Embryonic facial prominence (tissue), 1 donor: ENCODE measurements at regions not wholly inside any gene's neighbourhood (a gene's known extent, or its start where the extent isn't known, plus 50 kb on each side); places are given as distances from the start of the nearest gene placed in this dataset.

Experiments
- DNase-seq: peaks from one replicate; pipeline ENCODE4 v3.0.0-alpha.2; 2016; ENCODE audit errors: extremely low spot score

- no peak for DNase-seq
Observed at GRCh38 chr6:4615891-4616290, 160.3 kb upstream of the CDYL start.

- no peak for DNase-seq
Observed at GRCh38 chr6:4615231-4615630, 161.0 kb upstream of the CDYL start.

DNA sequence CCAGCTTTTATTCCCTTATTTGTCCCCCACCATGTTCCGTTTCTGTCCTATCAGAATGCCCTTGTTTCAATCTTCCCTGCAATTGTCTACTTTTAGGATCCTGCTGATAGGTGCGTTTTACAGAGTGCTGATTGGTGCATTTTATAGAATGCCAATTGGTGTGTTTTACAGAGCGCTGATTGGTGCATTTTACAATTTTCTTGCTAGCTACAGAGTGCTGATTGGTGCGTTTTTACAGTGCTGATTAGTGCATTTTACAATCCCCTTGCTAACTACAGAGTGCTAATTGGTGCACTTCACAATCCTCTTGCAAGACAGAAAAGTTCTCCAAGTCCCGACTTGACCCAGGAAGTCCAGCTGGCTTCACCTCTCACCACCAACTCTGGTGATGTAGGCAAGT is 161.6 kb upstream of the CDYL start:
- DNase-seq, result no peak

- DNase-seq, result no peak
Observed at GRCh38 chr6:4613795-4614194, 162.4 kb upstream of the CDYL start.

DNA sequence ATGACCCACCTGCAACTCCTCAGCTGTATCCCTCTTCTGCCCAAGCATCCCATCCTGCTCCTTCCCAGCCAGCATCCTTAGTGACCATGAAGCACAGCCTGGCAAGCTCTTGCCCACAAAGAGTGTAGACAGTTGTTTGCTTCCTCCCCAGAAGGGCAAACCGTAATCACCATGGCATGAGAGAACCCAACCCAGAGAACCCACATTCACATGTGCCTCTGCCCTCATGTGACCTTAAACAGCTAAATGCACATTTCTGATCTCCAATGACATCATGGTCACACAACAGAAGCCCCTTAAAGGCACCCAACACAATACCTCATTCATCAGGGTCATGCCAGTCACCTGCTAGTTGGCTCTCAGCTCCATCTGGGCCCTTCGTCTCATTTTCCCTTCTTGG is 162.8 kb upstream of the CDYL start:
- no peak for DNase-seq

GRCh38 chr6:4612636-4613171 is 163.5 kb upstream of the CDYL start:
- no peak for DNase-seq

- no peak for DNase-seq
Observed at GRCh38 chr6:4611429-4612129, 164.6 kb upstream of the CDYL start.

GRCh38 chr6:4610256-4610655 is 165.9 kb upstream of the CDYL start:
- DNase-seq, result no peak

DNA sequence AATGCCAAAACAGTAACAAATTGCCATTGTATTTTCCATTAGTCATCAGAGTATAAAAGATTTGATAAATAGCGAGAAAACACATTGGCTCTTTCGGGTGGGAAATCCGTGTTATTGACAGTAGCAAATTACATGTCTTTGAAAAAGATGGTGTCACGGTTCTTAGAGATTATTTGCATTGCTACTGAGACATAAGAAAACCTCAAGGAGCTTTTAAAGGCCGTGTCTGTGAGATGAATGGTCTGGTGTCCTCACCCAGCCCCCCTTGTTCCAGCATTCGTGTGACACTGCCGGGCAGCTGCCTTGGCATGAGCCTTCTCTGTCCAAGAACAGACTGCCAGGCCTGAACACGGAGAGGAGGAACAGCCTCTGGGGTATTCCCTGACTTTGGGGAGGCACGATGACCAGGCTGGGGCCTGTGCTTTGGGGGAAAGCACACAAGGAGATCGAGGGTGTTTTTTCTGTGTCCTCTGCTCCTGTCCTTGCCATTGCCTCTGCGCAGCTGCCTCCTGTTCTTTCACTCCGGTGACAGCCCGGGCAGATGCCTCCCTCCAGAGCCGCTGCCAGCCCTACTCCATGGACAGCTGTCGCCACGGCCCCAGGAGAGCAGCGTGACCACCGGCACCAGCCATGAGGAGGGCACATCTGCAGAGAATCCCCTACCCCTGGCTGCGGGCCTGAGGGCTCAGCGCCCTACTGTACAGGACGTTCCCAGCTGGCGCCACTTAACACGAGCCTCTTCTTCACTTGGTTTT is 167.7 kb upstream of the CDYL start:
- DNase-seq, result no peak

GRCh38 chr6:4607793-4608192 is 168.4 kb upstream of the CDYL start:
- DNase-seq, result no peak

DNA sequence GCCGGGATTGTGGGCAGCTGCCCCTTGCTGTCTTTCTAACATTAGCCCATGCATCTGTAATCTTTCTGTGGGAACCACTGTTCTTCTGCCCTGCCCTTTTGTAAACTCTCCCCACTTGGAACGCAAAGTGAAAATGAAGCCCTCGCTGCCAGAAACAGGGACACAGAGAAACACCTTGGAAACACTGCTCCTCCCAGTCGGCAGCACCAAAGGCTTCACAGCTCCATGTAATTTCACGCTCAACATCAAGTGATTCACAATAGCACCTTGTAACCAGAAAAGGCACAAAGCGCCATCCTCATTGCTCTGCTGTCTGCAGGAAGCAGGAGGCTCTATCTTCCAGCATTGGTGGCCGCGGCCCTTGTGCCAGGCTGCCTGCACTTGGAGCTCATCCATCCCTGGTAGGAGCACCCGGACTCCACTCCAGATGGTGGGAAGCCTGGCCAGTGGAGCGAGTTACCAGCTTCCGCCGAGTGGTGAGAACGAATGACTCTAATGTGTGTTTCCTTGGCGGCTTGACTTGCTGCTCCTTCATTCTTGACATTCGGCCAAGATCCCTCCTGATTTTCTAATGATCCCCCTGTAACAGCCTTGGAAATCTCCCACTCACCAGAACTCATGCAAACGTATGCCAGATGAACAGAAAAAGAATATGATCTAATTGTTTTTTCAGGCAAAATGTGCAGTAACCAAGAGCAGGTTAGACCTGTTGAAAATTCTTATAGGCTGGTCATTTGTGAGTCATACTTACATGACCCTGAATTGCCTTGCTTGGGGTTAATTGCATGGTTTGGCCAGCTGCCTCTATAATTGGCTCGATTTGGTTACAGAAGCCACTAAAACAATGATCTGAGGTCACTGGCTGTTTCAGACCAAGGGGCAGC is 169.1 kb upstream of the CDYL start:
- DNase-seq, result no peak

- DNase-seq, result no peak
Observed at GRCh38 chr6:4606016-4606415, 170.2 kb upstream of the CDYL start.

- DNase-seq, result no peak
Observed at GRCh38 chr6:4603856-4604369, 172.3 kb upstream of the CDYL start.

DNA sequence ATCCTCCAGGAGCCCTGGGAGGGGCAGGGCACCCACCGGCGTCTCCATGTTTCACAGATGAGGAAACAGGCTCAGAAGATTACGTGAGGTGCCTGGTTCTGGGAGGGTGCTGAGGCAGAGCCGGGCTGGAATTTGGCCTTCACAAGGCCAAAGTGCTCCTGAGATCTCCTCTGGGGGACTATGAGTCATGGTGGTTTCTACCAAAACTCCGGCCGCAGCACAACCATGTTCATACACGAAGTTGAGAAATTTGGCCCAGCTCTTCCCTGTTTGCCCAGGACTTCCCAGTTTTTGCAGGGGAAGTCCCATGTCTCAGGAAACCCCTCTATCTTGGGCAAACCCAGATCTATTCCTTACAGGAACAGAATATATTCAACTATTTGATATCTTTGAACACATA is 172.9 kb upstream of the CDYL start:
- no peak for DNase-seq

GRCh38 chr6:4599924-4600323 is 176.3 kb upstream of the CDYL start:
- no peak for DNase-seq

- no peak for DNase-seq
Observed at GRCh38 chr6:4598384-4598995, 177.7 kb upstream of the CDYL start.

DNA sequence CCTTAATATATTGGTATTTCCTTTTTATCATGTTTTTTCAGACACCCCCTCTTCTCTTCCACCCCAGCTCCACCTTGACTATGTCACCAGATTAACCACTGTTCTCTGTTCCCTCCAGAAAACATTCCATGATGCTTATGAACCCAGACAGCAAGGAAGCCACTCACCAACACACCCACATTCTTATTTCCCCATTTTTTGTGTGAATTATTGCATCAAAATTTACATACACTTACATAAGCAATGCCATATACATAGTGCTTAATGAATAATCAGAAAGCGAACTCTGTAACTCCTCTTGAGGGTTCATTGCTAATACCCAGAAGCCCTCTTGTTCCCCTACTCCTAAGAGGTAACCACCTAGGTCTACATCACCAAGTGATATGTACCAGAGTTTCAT is 182.3 kb upstream of the CDYL start:
- no peak for DNase-seq

GRCh38 chr6:4592026-4592425 is 184.2 kb upstream of the CDYL start:
- DNase-seq, result no peak

DNA sequence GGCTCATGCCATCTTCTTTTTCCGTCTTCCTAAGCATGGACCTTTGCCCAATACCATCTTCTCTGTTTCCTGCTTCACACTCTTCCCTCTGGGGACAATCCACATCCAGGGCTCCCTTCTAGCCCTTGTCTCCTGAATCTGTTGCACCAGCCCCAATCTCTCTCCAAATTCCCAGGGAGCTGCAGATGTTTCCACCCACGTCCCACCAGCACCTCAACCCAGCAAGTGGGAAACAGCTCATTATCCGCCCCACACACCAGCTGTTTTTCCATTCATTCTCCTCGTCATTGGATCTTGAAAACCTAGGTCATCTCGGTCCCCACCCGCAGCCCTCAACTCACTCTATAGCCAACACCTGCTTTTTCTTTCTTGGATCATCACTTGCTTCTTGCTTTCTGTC is 185.0 kb upstream of the CDYL start:
- no peak for DNase-seq

- no peak for DNase-seq
Observed at GRCh38 chr6:4589295-4589694, 186.9 kb upstream of the CDYL start.

DNA sequence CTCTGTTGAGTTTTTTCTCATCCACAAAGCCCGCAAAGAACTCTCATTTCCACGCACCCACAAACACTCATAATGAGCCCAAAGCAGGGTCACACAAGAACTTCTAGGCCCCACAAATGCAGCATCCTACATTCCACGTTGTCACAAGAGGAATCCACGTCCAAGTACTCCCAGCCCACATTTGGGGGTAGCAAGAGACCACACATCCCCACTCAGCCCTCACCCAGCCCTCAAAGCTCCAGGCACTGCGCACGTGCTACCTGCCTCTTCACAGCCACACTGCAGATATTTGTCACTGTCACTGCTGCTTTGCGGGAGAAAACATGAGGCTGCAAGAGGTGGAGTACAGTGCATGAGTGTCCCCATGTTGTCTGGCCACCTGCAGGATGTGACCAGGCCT is 187.6 kb upstream of the CDYL start:
- no peak for DNase-seq

GRCh38 chr6:4588163-4588562 is 188.0 kb upstream of the CDYL start:
- DNase-seq, result no peak
